NCI-H1694 (cell line): ENCODE measurements at regions not wholly inside any gene's neighbourhood (a gene's known extent, or its start where the extent isn't known, plus 50 kb on each side); places are given as distances from the start of the nearest gene placed in this dataset.

Experiments used
- DNase-seq: peaks from one replicate; lab custom pipeline; 2025; lab: John Stamatoyannopoulos, UW

DNA sequence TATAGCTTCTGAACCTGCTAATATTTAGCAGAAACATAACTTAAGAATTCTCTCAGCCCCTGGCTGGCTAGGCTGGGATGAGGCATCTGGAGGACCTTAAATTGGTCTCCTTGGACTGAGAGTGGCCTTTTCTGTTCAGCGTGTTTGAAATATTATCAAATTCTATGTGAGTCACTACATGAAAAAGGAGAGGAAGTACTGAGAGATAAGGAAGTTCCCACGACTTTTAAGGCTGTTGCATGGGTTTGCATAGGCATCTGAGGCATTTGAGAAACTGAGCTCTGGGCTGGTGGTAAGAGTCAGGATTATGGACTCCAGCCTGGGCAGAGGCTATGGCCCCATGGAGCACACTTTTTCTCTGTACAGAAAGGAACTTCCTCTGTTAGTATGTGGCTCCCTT lies 816.2 kb upstream of the GRAMD2B start:
- DNase-seq, result no peak

DNA sequence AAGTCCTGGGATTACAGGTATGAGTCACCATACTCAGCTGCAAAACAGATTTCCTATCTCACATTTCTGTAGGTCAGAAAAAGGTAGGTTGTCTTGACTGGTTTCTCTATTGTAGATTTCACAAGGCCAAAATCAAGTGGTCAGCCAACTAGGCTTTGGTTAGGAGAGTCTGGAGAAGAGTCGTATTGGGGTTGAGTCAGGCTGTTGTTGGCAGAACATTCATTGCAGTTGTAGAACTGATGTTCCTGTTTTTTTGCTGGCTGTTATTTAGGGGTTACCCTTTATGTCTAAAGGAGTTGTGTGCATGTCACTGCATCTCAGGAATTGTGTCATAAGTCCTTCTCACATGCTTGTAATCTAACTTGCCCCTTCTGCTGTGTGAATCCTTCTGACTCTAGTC lies 814.2 kb upstream of the GRAMD2B start:
- DNase-seq, result no peak

DNA sequence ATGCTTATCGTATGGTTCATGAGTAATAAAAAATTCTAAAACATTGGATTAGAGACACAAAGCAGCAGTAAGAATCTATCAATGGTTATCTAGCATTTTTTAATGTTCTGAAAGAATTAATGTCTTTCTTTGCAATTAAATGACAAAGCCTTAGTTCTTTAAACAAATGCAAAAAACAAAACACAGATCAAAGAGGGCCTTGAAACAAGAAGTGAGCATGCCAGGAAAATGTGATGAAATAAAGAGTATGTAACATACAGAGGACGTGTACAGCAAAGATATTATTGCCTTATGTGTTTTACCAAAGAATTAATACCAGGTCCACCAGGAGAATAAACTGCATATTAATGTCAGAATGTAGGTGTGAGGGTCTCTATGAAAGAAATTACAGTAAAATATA lies 812.3 kb upstream of the GRAMD2B start:
- DNase-seq, result no peak

DNA sequence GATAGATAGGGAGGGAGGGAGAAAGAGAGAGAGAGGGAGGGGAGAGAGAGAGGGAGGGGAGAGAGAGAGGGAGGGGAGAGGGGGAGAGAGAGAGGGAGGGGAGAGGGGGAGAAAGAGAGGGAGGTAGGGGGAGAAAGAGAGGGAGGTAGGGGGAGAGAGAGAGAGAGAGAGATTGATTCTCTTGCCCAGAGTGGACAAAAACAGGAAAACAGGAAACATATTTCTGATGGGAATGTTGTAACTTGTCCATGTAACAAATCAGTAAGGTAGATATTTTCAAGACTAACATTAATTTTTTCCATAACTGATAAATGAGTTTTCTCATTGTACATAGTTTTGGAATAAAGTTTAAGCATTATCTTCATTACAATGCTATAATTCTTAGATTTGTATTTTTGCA lies 811.7 kb upstream of the GRAMD2B start:
- no peak for DNase-seq

GRCh38 chr5:125612181-125612721 lies 811.0 kb upstream of the GRAMD2B start:
- DNase-seq, result no peak

GRCh38 chr5:125612776-125613175 lies 810.4 kb upstream of the GRAMD2B start:
- no peak for DNase-seq

DNA sequence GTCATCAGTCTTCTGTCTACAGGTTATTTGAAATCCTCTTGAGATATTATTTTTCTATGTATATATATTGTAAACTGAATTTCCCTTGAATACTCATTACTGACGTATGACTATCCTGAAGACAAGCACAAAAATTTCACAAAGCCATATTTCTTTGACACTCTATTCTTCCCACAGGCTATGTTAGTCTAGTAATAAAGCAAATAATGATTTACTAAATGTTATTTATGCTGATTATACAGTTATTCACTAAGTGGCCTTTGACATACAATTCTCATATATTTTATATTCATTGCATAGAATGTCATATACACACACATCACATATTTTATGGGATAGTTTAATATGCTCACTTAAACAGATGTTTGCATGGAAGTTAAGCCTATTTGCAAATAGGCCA lies 793.0 kb upstream of the GRAMD2B start:
- DNase-seq, result no peak

GRCh38 chr5:125633523-125633922 lies 789.7 kb upstream of the GRAMD2B start:
- no peak for DNase-seq

DNA sequence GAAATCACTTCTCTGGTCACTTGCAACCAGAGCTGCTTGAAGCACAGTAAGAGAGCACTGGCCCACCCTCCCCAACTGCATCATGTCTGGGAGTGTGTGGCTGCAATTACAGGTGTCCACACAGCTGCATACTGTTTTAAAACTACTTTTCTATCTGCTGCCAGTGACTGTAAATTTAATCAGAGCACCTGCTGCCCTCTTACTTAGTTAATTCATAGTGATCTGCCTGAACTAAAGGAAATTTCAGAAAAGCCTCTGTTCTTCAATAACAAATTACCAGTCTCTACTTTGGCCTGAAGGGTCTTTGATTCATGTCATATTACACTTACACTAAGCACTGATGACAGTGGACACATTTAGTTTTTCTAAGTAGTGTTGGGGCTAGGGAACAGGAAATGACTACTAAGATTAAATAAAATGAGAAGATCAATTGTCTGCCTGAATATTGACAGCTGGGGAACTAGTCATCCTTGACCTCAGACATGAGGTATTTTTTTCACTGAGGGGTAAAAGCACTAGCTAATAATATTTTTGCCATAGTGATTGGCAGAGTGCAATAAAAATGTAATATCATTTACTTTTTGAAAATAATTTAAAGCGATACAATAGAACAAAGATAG lies 788.9 kb upstream of the GRAMD2B start:
- no peak for DNase-seq

DNA sequence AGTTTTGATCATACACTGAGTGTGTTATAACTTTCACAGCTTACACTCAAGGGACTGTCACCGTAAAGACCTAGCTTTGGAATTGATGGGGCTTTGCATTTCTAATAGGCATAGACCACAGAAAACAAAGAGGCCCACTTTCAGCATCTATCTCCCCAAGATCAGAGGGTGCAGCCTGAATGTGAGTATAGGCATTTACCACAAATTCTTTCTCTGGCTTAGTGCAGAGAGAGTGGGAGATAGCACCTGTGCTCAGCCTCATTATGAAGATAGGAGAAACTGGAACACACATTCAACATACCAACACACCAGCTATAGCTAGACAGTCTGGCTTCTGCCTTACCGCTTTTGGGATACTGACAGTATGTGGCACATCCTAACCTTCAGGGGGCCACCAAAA lies 783.4 kb upstream of the GRAMD2B start:
- DNase-seq, result no peak

DNA sequence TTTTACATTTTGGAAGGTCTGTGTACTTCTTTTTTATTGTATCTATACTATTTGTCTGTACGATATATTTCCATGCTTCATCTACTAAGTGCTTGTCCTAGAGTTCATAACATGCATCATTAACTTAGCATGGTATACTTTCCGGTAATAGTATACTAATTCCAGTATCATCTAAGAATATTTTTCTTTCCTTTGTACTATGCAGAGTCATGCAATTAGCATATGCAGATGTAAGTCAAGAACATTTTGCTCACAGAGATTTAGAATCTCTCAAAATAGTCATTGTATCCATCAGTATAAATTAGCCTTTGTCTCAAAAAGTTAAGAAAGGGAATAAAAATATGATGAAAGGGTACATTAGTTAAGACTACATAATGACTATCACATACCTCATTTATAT lies 770.4 kb upstream of the GRAMD2B start:
- DNase-seq, result no peak

DNA sequence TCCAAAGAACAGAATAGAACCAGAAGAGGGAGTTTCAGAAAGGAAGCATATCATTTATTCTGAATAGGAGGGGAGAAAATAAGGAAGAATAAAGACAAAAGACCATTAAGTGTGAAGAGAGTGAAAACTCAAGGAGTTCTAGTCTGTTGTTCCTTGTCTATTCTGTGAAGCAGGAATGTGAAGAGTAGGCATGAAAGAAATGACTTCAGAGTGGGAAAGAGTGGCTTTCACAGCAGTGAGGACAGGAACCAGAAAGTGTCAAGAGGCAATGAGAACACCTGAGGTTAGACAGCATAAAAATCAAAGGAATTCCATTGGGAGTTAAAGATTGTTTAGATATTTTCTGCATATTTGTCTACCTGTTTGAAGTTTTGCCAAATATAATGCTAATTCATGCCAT lies 768.8 kb upstream of the GRAMD2B start:
- DNase-seq, result no peak

DNA sequence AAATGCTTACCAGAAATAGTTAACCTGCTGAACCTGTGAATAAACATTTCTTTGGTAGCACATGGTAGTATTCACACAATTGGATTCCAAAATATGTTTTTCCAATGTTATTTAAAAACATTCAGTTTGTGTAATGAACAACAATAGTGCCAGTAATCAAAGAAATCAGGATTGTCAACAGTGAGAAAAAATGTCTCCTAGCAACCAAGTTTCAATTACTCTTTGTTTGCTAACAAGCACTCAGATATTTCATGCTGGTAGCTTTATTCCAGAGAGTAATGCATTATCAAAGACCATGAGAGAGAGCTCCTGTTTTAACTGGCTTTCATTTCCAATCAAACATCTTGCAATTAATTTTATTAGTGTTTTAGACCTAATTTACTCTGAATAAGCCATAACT lies 768.1 kb upstream of the GRAMD2B start:
- DNase-seq, result no peak

DNA sequence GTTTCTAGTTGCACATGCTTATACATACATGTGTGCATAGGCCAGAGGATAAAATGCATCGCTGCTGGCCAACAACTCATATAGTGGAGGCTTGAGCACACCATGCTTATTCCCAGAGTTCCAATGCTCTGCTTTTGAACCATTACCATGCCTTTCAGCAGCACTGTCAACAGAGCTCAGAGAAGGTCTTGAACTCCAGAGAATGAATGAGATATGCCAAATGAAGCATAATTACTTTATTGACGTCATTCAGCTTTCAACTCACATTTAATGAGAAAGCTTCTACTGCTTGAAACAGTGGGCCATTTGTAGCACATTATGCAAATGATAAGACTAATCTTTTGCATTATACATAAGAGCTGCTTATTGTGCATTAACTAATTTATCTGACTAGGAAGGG lies 765.3 kb upstream of the GRAMD2B start:
- no peak for DNase-seq

DNA sequence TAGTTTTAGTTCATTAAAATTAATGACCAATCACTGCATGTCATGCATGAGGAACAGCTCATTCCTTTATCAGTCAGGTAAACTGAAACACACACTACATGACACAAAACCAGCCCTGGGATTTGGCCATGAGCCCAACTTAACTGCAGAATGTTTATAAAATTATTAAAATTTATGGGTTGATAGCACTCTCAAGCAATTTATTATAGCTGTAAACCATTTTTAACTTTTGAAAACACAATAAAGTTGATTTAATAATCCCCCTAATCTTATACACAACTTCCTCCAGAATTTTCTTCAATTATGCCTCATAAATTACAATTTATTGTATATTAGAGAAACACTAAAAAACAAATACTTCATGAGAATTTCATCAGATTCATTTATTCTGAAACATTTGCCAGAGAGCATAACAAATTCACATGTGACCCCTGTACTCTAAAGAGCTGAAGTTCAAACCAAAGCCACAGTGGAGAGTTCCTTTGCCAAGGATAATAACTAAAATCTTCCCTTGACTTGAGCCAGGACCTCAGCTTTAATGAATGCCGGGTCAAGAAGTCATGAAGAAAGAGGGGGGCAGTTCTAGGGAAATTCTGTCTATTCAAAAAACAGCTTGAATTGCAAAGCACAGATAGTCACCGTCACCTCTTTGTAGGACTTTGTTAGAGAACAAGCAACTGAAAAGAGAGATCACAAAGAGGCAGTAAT lies 763.7 kb upstream of the GRAMD2B start:
- no peak for DNase-seq

- no peak for DNase-seq
Observed at GRCh38 chr5:125660231-125660895, 762.8 kb upstream of the GRAMD2B start.

- no peak for DNase-seq
Observed at GRCh38 chr5:125661584-125661983, 761.6 kb upstream of the GRAMD2B start.

DNA sequence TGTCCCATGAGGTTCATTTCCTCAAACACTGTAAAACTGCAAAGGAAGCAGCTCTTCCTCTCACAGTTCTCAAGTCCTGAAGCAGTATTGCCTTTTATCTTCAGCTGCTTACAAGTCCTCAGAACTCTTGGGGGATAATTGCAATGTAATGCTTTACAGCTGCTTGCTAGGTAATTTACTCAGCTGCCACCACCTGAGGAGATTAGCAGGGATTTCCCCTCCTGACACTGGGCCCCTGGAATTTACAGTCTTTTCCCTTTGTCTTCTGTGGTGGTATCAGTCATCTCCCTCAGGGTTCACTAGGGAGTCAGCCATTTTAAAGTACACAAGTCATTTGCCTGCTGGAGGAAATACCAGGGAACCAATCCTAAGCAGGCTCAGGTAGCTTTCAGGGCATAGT lies 754.3 kb upstream of the GRAMD2B start:
- DNase-seq, result no peak

GRCh38 chr5:125673359-125673950 lies 749.8 kb upstream of the GRAMD2B start:
- no peak for DNase-seq

- no peak for DNase-seq
Observed at GRCh38 chr5:125679522-125679921, 743.7 kb upstream of the GRAMD2B start.

GRCh38 chr5:125683669-125684068 lies 739.5 kb upstream of the GRAMD2B start:
- DNase-seq, result no peak

DNA sequence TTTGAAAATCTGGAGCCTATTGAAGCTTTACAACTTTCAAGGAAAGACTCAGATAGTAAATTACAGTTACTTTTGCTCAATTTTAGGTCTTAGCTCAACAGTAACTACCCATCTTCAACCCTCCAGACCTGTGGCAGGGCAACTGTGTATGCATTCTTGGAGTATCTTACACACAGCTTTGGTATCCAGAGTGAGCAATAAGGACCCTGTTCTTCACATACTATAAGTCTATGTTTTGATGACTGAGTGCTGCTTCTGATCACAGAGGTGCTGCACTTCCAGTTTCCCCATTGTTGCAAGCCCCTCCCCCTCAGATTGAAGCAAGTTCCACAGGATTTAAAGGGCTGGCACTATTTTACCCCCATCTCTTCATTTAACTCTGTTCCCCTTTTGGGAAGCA lies 737.4 kb upstream of the GRAMD2B start:
- DNase-seq, result no peak
